NB4 (cell line): ENCODE measurements at regions not wholly inside any gene's neighbourhood (a gene's known extent, or its start where the extent isn't known, plus 50 kb on each side); places are given as distances from the start of the nearest gene placed in this dataset.

Experiments
- CTCF ChIP-seq: IDR thresholded peaks from one replicate; pipeline ENCODE4 v1.5.1; 2012; ENCODE audit warnings: low read depth, low read length
- POLR2A ChIP-seq: IDR thresholded peaks from 2 replicates; pipeline ENCODE4 v1.6.1; 2011; ENCODE audit warnings: mild to moderate bottlenecking; ENCODE audit not compliant: insufficient read length; ENCODE audit errors: extremely low read depth
- TF ChIP-seq, protein P1 (sequence below): IDR thresholded peaks from 2 replicates; pipeline ENCODE4 v1.6.1; 2011; ENCODE audit warnings: low read depth, low read length

GRCh38 chr1:213435715-213436114 lies 384.7 kb downstream of the RPS6KC1 start:
- TF ChIP-seq CTCF: no peak
- TF ChIP-seq POLR2A: no peak
- TF ChIP-seq, protein P1, sequence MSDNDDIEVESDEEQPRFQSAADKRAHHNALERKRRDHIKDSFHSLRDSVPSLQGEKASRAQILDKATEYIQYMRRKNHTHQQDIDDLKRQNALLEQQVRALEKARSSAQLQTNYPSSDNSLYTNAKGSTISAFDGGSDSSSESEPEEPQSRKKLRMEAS: no peak
